Osteoblast (primary cell): ENCODE measurements at regions not wholly inside any gene's neighbourhood (a gene's known extent, or its start where the extent isn't known, plus 50 kb on each side); places are given as distances from the start of the nearest gene placed in this dataset.
A peak's percentile ranks its signal among the peaks of the same experiment; 100 is the strongest.

Experiments
- DNase-seq: peaks from one replicate; pipeline ENCODE4 v3.0.0; 2011; ENCODE audit warnings: low spot score, mixed read lengths; ENCODE audit not compliant: insufficient read length; ENCODE audit errors: missing footprints
- H2AFZ ChIP-seq: 2 replicates; pipeline ENCODE4 v1.6.0; 2011; ENCODE audit warnings: mild to moderate bottlenecking, low read length
- H3K27ac ChIP-seq: 2 replicates; pipeline ENCODE4 v1.5.1; 2011; ENCODE audit warnings: mild to moderate bottlenecking, low read depth, low read length, moderate library complexity
- H3K27me3 ChIP-seq: 2 replicates; pipeline ENCODE4 v1.6.0; 2012; ENCODE audit warnings: mild to moderate bottlenecking, control low read depth, inconsistent platforms, low read length, moderate library complexity; ENCODE audit not compliant: insufficient read depth
- H3K36me3 ChIP-seq: 2 replicates; pipeline ENCODE4 v1.5.1; 2011; ENCODE audit warnings: mild to moderate bottlenecking, low read length, control low read depth, moderate library complexity; ENCODE audit not compliant: insufficient read depth
- H3K4me1 ChIP-seq: 2 replicates; pipeline ENCODE4 v1.5.1; 2011; ENCODE audit warnings: mild to moderate bottlenecking, low read length, control low read depth, moderate library complexity; ENCODE audit not compliant: insufficient read depth
- H3K4me2 ChIP-seq: 2 replicates; pipeline ENCODE4 v1.6.0; 2011; ENCODE audit warnings: mild to moderate bottlenecking, low read length; ENCODE audit not compliant: insufficient read depth
- H3K4me3 ChIP-seq: fragments of 200-600 bp; sonication (generic); 3 replicates; pipeline ENCODE4 v1.5.1; 2012; ENCODE audit warnings: mild to moderate bottlenecking, low read length, inconsistent platforms; ENCODE audit not compliant: insufficient read depth
- H3K79me2 ChIP-seq: 2 replicates; pipeline ENCODE4 v1.6.0; 2012; ENCODE audit warnings: mild to moderate bottlenecking, low read length, control low read depth, inconsistent platforms; ENCODE audit not compliant: insufficient read depth
- H3K9me3 ChIP-seq: 2 replicates; pipeline ENCODE4 v1.5.1; 2011; ENCODE audit warnings: low read depth, low read length, control low read depth
- H4K20me1 ChIP-seq: 2 replicates; pipeline ENCODE4 v1.6.0; 2012; ENCODE audit warnings: mild to moderate bottlenecking, low read length, control low read depth; ENCODE audit not compliant: insufficient read depth
- CTCF ChIP-seq: IDR thresholded peaks from 2 replicates; pipeline ENCODE4 v1.5.1; 2011; ENCODE audit warnings: mild to moderate bottlenecking, low read depth, low read length, moderate library complexity; ENCODE audit errors: extremely low read depth

DNA sequence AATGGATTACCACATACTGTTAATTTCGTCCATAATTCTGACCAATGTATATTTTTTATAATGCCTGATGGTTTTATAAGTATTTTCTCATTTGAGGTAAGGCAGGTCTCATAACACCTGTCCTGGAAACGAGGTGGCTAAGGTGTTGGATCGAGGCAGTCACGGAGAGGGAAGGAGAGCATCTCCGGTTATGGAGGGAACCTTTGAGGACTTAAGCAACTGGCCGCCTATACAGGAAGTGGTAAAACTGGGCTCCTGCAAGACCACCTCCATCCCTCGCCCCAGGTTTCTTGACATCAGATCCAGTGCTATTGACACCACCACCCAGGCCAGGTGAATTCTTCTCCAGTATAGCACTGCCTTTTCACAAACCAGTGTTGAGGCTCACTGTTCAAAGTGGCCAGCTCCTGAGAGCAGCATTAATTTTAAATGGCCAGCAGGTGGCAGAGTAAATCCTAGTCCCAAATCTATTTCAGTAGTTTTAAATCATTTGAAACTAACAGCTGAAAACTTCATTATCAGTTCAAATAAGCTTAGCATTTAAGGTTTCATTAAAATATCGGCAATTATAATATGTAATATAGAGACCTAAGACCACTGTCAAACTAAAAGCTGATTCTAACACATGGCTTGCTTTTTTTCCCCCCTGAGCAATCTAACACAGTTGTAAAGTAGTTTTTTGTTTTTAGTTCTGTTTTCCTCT, 100.8 kb downstream of the PPM1A start:
- H3K4me3 ChIP-seq = no peak overlapping the region
- H4K20me1 ChIP-seq = no peaks in the 10 kb centered on the region
- H3K4me1 ChIP-seq = no peaks in the 10 kb centered on the region
- peak; percentile 47 for DNase-seq
- no peaks in the 10 kb centered on the region for H3K9me3 ChIP-seq
- H3K36me3 ChIP-seq = no peaks in the 10 kb centered on the region
- TF ChIP-seq CTCF = peak; percentile 71
- H3K27me3 ChIP-seq = no peaks in the 10 kb centered on the region
- peak overlapping the region; percentile 62 for H3K4me2 ChIP-seq
- H2AFZ ChIP-seq = peak overlapping the region; percentile 17
- no peaks in the 10 kb centered on the region for H3K79me2 ChIP-seq
- H3K27ac ChIP-seq = no peak overlapping the region

GRCh38 chr14:60350366-60350720, 101.3 kb downstream of the PPM1A start:
- Histone ChIP-seq H3K27me3 (no peaks in the 10 kb centered on the region), H4K20me1 (no peaks in the 10 kb centered on the region), H3K4me2 (peak overlapping the region; percentile 62), H3K79me2 (no peaks in the 10 kb centered on the region), H3K4me1 (no peaks in the 10 kb centered on the region), H3K36me3 (no peaks in the 10 kb centered on the region), H3K4me3 (no peak overlapping the region), H3K27ac (no peak overlapping the region), H2AFZ (peak overlapping the region; percentile 17), H3K9me3 (no peaks in the 10 kb centered on the region)
- no peak for TF ChIP-seq CTCF
- DNase-seq = no peak

- Histone ChIP-seq H3K4me1 (no peaks in the 10 kb centered on the region), H3K4me2 (no peak overlapping the region), H3K4me3 (no peak overlapping the region), H3K27ac (no peak overlapping the region), H3K9me3 (no peaks in the 10 kb centered on the region), H4K20me1 (no peaks in the 10 kb centered on the region), H3K79me2 (no peaks in the 10 kb centered on the region), H3K36me3 (no peaks in the 10 kb centered on the region), H2AFZ (no peak overlapping the region), H3K27me3 (no peaks in the 10 kb centered on the region)
- no peak for TF ChIP-seq CTCF
- DNase-seq = no peak
These were observed 104.4 kb downstream of the PPM1A start for GRCh38 chr14:60353420-60353819.

DNA sequence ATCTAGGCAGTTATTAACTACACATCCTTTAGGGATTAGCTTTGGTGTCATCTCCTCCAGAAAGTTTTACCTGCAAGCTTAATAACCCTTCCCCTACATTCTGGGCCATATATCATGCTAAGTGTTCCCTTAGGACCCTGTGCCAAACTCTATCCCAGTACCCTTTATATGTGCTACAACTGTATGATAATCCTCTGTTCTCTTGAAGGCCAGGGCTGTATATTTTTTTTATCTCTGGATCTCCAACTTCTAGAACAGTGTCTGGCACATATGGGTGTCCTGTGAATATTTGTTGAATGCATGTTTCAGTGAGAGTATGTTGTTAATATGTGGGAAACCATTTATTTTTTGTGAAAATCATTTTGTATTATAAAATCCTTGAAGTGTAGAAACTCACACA, 106.7 kb downstream of the PPM1A start:
- no peak for DNase-seq
- no peaks in the 10 kb centered on the region for H3K9me3 ChIP-seq
- no peaks in the 10 kb centered on the region for H3K79me2 ChIP-seq
- no peak overlapping the region for H2AFZ ChIP-seq
- no peak overlapping the region for H3K27ac ChIP-seq
- no peak overlapping the region for H3K4me3 ChIP-seq
- no peaks in the 10 kb centered on the region for H3K27me3 ChIP-seq
- no peaks in the 10 kb centered on the region for H3K4me1 ChIP-seq
- no peak overlapping the region for H3K4me2 ChIP-seq
- no peaks in the 10 kb centered on the region for H4K20me1 ChIP-seq
- no peak for TF ChIP-seq CTCF
- no peaks in the 10 kb centered on the region for H3K36me3 ChIP-seq
